Liver (tissue), 3 donors: ENCODE measurements at regions not wholly inside any gene's neighbourhood (a gene's known extent, or its start where the extent isn't known, plus 50 kb on each side); places are given as distances from the start of the nearest gene placed in this dataset.

Source experiments
- CTCF ChIP-seq: fragments of 150-350 bp; IDR thresholded peaks from 2 replicates; pipeline ENCODE4 v1.5.1; 2017; ENCODE audit warnings: improper control_type of control experiment, low read depth, low read length; ENCODE audit not compliant: missing input control
- EGR1 ChIP-seq, 2 donors: IDR thresholded peaks; 2 replicates each; pipeline ENCODE4 v1.6.1; 2016 to 2018; ENCODE audit warnings: antibody characterized with exemption in 2 of 2, low read depth in 2 of 2
- FOXA1 ChIP-seq: IDR thresholded peaks from 2 replicates; pipeline ENCODE4 v1.6.1; 2016; ENCODE audit warnings: antibody characterized with exemption
- GABPA ChIP-seq, 2 donors: IDR thresholded peaks in 1 of 2; conservative IDR thresholded peaks in 1 of 2; 2 replicates each; pipeline ENCODE4 v1.6.1; 2016; ENCODE audit warnings: antibody characterized with exemption in 2 of 2, mild to moderate bottlenecking in 1 of 2, moderate library complexity in 1 of 2
- HNF4G ChIP-seq: IDR thresholded peaks from 2 replicates; pipeline ENCODE4 v1.6.1; 2016; ENCODE audit warnings: antibody characterized with exemption
- JUND ChIP-seq, 2 donors: IDR thresholded peaks; 2 replicates each; pipeline ENCODE4 v1.6.1; 2016; ENCODE audit warnings: antibody characterized with exemption in 2 of 2
- MAX ChIP-seq: IDR thresholded peaks from 2 replicates; pipeline ENCODE4 v1.6.1; 2016; ENCODE audit warnings: antibody characterized with exemption
- NR2F2 ChIP-seq: IDR thresholded peaks from 2 replicates; pipeline ENCODE4 v1.6.1; 2016; ENCODE audit warnings: antibody characterized with exemption
- RXRA ChIP-seq, 2 donors: IDR thresholded peaks; 2 replicates each; pipeline ENCODE4 v1.6.1; 2017 to 2018; ENCODE audit warnings: antibody characterized with exemption in 2 of 2, mild to moderate bottlenecking in 1 of 2
- YY1 ChIP-seq: IDR thresholded peaks from 2 replicates; pipeline ENCODE4 v1.6.1; 2016; ENCODE audit warnings: antibody characterized with exemption, mild to moderate bottlenecking
- ZBTB33 ChIP-seq: IDR thresholded peaks from 2 replicates; pipeline ENCODE4 v1.6.1; 2016; ENCODE audit warnings: antibody characterized with exemption
- donor health status: healthy.
- donor health status: healthy.

- TF ChIP-seq CTCF: no peak
- no peak for TF ChIP-seq ZBTB33
- no peak for TF ChIP-seq GABPA (IDR thresholded peaks at IDR 0.05 in 1 of 2, conservative IDR thresholded peaks at IDR 0.05 in 1 of 2)
- no peak for TF ChIP-seq JUND (IDR thresholded peaks at IDR 0.05)
- TF ChIP-seq HNF4G: no peak
- no peak for TF ChIP-seq EGR1 (IDR thresholded peaks at IDR 0.05; ENCODE audit: low read depth in 2 of 2)
- TF ChIP-seq FOXA1: no peak
- no peak for TF ChIP-seq MAX
- TF ChIP-seq YY1: no peak
- no peak for TF ChIP-seq RXRA (IDR thresholded peaks at IDR 0.05)
- no peak for TF ChIP-seq NR2F2
Measured at GRCh38 chr22:48919851-48920589, 907.7 kb downstream of the BRD1 start.
